GM21528 (cell line): ENCODE measurements at regions not wholly inside any gene's neighbourhood (a gene's known extent, or its start where the extent isn't known, plus 50 kb on each side); places are given as distances from the start of the nearest gene placed in this dataset.
"Not testable (repeated sequence)": the region's sequence is repeated elsewhere in the genome, so short reads cannot be mapped to it uniquely, and the experiment has no call there.

ENCODE experiments used
- ATAC-seq: cut with Tn5 transposase; IDR thresholded peaks from one replicate; pipeline ENCODE4 v1.9.1; 2021; ENCODE audit warnings: mild to moderate bottlenecking, moderate library complexity; ENCODE audit not compliant: unreplicated experiment, low FRiP score

DNA sequence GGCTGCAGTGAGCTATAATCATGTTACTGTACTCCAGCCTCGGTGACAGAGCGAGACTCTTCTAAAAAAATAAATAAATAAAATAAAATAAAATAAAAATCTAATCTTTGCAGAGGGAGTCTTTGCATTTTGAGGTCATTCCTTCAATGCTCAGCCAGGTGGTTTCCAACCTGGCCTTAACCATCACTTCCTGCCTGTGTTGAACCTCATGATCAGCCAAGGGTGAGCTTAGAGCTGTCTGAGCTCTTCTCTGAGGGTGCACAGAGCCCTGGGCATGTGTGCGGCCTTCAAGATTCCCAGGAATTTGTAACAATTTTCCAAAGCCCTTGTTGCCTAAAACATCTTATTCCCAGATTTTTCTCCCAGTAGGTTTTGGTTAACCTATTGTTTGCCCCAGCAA lies 94.3 kb downstream of the KCNJ12 start:
- not testable (repeated sequence) for ATAC-seq

DNA sequence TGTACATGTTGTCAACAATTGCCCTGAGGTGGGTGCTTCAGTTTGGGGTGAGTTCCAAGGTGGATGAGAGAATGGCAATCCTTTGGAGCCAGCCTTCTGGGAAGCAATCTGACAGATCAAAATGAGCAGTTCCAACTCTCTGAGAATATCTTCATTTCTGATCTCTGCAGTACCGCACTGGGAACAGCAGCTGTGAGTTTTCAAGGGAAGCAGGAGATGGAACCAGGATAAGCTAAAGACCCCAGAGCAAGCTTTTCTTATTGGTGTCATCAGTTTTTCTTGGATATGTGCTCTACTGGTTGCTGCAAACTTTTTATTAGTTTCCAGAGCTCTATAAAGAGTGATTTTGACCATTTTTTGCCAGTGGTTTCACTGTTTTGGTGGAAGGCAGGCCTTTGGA lies 94.7 kb downstream of the KCNJ12 start:
- ATAC-seq = no peak

DNA sequence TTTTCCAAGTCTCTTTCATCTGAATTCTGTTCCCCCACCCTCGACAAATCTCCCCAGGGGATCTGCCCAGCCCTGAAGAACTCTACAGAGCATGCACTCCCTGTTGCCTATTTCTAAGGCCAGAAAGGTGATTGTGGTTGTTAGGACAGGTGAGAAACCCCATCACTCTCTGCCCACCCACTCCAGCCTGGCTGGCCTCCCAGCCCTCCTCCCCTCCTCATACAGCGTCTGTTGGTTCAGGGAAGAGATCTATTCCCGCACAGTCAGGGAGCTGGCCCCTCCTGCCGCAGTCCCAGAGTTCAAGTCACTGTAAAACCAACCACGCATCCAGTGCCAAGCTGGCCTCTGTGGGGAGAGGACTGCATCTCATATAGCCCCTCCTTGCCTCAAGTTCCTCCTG lies 98.7 kb downstream of the KCNJ12 start:
- ATAC-seq = no peak

GRCh38 chr17:21475571-21475970 lies 99.4 kb downstream of the KCNJ12 start:
- ATAC-seq = no peak

GRCh38 chr17:21476867-21477266 lies 100.7 kb downstream of the KCNJ12 start:
- no peak for ATAC-seq

DNA sequence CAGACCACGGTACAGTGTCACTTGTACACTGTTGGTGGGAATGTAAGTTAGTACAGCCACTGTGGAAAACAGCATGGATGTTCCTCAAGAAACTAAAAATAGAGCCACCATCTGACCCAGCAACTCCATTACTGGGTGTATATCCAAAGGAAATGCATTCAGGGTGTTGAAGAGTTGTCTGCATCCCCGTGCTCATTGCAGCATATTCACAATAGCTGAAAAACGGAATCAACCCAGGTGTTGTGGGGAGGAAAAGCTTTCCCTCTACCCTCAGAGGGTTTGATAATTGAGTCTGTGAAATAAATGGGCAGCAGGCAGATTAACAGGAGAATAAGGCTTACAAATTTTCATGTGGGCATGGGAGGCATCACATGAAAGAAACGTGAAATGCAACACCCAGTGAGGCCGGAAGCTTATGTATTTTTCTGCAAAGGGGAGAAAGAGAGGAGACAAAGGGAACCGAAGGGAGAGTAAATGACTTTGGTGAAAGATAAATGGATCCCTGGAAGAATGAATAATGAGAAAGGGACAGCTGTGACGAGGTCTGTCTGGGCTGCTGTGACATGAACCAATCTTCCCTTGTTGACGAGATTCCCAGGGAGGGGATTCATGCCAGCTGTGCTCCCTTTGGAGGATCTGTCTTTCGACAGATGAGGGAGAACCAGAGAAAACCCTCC lies 106.2 kb downstream of the KCNJ12 start:
- ATAC-seq = no peak

- not testable (repeated sequence) for ATAC-seq
Observed at GRCh38 chr17:21488043-21488442, 111.9 kb downstream of the KCNJ12 start.

- ATAC-seq = no peak
Observed at GRCh38 chr17:21493993-21494392, 117.8 kb downstream of the KCNJ12 start.

GRCh38 chr17:21495281-21495680 lies 119.1 kb downstream of the KCNJ12 start:
- ATAC-seq = no peak

DNA sequence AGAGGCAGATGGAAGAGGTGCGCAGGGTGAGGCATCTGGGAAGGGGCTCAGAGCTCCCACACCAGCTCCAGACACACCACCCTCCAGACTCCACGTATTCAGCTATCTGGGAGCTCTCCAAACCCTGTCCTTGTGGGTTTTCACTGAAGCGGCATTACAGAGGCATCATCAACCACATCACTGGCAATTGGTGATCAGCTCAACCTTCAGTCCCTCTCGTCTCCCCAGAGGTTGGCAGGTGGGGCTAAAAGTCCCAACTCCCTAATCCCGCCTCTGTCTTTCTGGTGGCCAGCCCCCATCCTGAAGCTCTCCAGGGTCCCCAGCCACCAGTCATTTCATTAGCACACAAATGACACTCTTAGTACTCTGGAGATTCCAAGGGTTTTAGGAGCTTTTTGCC lies 123.9 kb downstream of the KCNJ12 start:
- no peak for ATAC-seq

- ATAC-seq = not testable (repeated sequence)
Observed at GRCh38 chr17:21501927-21502700, 126.0 kb downstream of the KCNJ12 start.

DNA sequence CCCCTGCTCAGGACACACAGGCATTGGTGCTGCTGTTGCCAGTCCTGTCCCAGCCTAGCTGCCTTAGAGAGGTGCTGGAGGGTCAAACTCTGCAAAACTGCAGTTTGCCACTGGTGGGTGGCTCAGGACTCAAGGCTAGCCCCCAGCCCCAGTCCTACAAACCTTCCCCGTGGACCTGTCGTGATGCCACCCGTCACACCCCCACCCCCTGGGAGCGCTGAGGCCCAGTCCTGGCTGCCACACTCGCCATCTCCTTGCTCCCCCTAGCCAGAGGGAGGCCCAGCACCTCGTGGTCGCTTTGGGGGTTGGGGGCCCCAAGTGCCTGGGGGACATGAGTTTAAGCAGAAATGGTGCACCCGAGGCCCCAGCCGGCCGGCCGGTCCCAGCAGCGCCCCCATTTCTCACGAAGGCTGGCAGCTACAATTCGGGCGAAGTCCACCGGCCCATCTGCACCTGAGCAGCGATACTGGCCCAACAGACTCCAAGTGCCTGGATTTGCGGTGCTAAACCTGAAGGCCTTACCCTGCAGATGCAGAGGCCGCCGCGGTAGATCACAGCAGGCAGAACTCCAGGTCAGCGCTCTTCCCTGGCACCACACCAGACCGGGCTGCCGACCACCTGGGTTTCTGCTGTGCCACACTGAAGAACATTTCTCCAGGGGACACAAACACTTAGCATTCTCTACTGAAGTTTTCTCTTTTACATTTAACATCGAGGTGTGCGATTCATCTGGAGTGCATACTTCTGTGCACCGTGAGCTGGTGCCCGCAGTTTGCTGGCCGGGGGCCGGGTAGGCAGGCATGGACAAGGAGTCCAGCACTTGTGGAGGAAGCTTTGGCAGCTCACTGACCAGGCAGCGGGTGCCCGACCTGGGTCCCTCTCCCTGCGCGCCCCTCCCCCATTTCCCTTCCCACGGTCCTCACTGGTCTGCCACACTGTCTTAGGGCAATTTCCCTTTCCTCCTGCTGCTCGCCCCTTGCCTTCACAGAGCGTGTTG lies 130.0 kb downstream of the KCNJ12 start:
- ATAC-seq = no peak

DNA sequence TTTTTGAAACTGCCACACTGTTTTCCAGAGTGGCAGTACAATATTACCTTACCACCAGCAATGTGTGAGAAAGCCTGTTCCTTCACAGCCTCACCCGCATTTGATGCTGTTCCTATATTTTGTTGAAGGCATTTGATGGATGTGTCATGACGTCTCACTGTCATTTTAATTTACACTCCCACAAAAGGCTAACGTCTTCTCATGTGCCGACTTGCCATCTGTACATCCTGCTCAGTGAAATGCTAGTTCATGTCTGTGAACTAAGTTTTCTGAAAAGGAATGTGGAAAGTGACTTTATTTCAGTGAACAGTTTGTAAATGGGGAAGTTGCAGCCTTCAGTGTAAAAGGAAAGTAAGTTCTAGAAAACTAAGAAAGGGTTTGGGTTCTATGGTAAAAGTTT lies 131.6 kb downstream of the KCNJ12 start:
- not testable (repeated sequence) for ATAC-seq

DNA sequence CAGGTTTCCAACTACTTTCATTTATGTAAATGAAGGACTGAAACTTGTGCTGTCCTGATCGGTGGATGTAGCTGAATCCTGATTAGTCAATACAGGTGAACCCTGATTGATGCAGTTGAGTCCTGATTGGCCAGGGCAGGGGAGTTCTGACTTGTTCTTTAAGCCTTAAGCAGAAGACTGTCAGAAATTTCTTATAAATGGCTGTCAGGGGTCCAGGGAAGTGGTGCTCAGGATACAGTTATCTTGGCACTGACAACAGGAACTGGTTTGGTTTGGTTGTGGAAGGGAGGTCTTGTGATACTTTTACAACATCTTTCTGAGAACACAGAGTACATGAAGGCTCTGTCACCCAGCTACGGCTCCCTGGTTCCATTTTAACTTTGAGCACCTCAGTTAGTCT lies 132.1 kb downstream of the KCNJ12 start:
- ATAC-seq = no peak

- not testable (repeated sequence) for ATAC-seq
Observed at GRCh38 chr17:21509356-21509755, 133.2 kb downstream of the KCNJ12 start.

GRCh38 chr17:21510686-21511362 lies 134.7 kb downstream of the KCNJ12 start:
- no peak for ATAC-seq

GRCh38 chr17:21511363-21512195 lies 135.4 kb downstream of the KCNJ12 start:
- ATAC-seq = peak; percentile 56

DNA sequence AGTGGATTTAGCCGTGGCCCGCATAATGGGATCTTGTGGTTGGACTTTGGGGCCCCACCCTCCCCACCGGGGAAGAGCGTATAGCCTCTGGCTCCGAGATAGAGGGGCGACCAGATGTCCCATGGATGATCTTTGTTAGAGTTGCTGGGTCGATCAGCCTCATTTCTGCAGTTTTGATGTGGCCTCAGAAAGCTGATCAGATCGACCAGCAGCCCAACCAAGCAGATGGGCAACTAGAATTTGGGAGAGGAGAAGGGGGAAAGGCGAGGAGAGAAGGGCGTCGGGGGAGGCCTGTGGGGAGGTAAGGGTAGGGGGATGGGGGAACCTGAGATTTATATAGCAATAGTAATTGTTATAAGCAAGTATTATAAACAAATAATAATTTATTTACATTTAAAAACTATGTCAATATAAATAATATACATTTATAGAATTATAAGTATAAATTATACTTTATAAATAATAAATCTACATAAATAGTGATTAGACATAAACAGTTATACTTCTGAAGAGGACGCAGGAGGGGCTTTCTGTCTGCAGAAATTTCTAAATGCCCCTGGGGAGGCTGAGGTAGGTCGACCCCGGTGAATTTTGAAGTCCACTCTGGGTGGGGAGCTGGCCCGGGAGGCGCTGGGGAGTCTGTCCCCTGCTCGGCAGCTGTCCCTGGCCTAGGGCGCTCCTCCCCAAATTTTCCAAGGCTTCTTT lies 136.3 kb downstream of the KCNJ12 start:
- no peak for ATAC-seq
